ENCODE measurements at regions not wholly inside any gene's neighbourhood (a gene's known extent, or its start where the extent isn't known, plus 50 kb on each side); places are given as distances from the start of the nearest gene placed in this dataset.

DNA sequence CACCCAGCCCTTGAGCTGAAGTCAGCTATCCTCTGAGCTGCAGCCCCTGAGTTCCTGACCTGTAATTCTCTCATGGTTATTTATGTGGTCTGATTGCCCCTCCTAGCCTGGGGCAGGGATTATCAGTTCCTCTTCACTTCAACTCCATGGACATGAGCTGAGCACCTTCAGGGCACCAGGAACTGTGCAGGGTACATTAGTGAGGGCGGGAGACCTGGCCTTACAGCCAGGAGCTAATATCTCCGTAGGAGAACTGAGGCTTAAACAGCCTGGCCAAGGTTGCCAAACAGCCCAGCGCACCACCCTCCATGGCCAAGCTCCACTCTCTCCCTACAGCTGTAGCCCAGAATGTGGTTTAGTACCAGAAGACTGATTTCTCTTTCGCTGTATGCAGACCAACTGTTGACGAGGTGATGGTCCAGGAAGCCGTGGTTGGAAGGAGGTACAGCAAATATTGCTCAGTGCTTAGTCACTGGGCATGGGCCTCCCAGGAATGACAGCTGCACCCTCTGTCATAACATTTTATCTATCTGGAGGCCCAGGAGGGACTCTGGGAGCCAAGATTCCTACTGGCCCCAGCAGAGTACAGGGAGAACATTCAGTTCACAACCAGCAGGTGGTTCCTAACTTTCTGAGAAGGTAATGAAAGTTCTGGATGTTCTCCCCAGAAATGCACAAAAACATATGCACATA, 228.7 kb upstream of the SIX2 start:
- in situ Hi-C loops (cut with MboI; ENCODE audit: low sequenced_read_pairs, unreplicated experiment): no loop called here
- TF ChIP-seq CTCF (IDR thresholded peaks at IDR 0.05; ENCODE audit: borderline replicate concordance, control extremely low read depth, extremely low read depth, insufficient read depth, missing control alignments): no peak
- no peak for DNase-seq (ENCODE audit: low spot score)

DNA sequence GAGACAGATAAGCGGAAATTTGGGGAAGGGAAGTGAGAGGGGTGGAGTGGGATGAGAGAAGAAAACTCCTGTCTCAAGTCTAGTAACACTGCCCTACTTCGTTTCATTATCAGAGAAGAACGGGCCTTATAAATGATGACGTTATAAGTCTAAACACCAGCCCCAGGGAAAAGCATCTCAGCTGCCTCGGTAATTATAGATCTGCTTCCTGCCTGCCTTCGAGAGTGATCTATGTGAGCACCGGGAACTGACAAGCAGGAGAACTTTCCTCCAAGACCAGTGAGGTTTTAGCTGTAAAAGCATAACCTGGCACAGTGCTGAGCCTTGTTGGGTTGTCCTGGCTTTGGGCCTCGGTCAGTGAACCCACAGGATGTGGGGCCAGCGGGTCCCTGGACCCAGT, 227.9 kb upstream of the SIX2 start:
- in situ Hi-C loops (cut with MboI; ENCODE audit: low sequenced_read_pairs, unreplicated experiment): no loop called here
- no peak for TF ChIP-seq CTCF (IDR thresholded peaks at IDR 0.05; ENCODE audit: borderline replicate concordance, control extremely low read depth, extremely low read depth, insufficient read depth, missing control alignments)
- no peak for DNase-seq (ENCODE audit: low spot score)

- in situ Hi-C loops (cut with MboI; ENCODE audit: low sequenced_read_pairs, unreplicated experiment): no loop called here
- no peak for DNase-seq (ENCODE audit: low spot score)
- no peak for TF ChIP-seq CTCF (IDR thresholded peaks at IDR 0.05; ENCODE audit: borderline replicate concordance, control extremely low read depth, extremely low read depth, insufficient read depth, missing control alignments)
Measured at GRCh38 chr2:45236268-45236667, 227.0 kb upstream of the SIX2 start.

- TF ChIP-seq CTCF (IDR thresholded peaks at IDR 0.05; ENCODE audit: borderline replicate concordance, control extremely low read depth, extremely low read depth, insufficient read depth, missing control alignments): no peak
- in situ Hi-C loops (cut with MboI; ENCODE audit: low sequenced_read_pairs, unreplicated experiment): no loop called here
Measured at GRCh38 chr2:45233301-45233700, 224.0 kb upstream of the SIX2 start.

GRCh38 chr2:45232818-45233217, 223.6 kb upstream of the SIX2 start:
- DNase-seq (ENCODE audit: low spot score): no peak
- TF ChIP-seq CTCF (IDR thresholded peaks at IDR 0.05; ENCODE audit: borderline replicate concordance, control extremely low read depth, extremely low read depth, insufficient read depth, missing control alignments): no peak
- in situ Hi-C loops (cut with MboI; ENCODE audit: low sequenced_read_pairs, unreplicated experiment): no loop called here

More at GRCh38 chr2:45233301-45233700, 224.0 kb upstream of the SIX2 start:
- DNase-seq (ENCODE audit: low spot score): no peak

GRCh38 chr2:45229411-45229810, 220.2 kb upstream of the SIX2 start:
- TF ChIP-seq CTCF (IDR thresholded peaks at IDR 0.05; ENCODE audit: borderline replicate concordance, control extremely low read depth, extremely low read depth, insufficient read depth, missing control alignments): no peak
- no peak for DNase-seq (ENCODE audit: low spot score)
- in situ Hi-C loops (cut with MboI; ENCODE audit: low sequenced_read_pairs, unreplicated experiment): no loop called here
